ENCODE measurements at regions not wholly inside any gene's neighbourhood (a gene's known extent, or its start where the extent isn't known, plus 50 kb on each side); places are given as distances from the start of the nearest gene placed in this dataset.
"Not testable (repeated sequence)": the region's sequence is repeated elsewhere in the genome, so short reads cannot be mapped to it uniquely, and the experiment has no call there.

DNA sequence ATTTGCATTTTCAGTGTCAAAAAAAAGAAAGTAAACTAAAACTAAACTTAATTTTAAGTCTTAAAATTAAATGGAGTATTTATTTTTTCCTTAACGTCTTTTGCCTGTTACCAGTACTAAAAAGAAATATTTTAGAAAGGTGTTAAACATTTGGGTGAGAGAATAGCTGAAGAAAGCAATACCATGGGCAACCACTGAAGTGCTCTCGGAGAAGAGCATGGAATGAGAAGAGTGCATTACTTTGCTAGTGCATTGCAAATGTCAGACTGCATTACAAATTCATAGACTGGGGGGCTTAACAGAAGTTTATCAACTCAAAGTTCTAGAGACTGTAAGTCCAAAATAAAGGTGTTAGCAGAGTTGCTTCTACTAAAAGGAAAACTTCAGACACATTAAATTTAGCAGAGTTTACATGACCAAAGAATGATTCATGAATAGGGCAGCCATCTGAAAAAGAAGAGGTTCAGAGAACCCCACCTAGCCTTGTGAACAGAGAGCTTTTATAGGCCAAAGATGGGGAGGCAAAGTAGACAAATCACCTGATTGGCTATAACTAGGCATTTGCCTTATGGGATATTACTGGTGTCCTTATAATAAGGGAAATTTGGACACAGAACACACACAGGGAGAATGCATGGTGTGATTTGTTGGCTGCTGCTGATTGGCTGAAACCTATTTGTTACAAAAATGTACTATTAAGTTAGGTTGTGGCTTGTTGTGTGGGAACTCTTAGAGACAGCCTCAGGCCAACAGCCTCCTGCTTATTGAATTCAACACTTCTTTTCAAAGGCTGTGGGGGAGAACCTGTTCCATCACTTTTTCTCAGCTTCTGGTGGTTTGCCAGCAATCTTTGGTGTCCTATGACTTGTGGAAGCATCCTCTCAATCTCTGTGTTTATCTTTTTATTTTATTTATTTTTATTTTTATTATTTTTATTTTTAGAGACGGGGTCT, 106.7 kb upstream of the RREB1 start:
- DNase-seq (ENCODE audit: low spot score): no peak
- FAIRE-seq: no peak

DNA sequence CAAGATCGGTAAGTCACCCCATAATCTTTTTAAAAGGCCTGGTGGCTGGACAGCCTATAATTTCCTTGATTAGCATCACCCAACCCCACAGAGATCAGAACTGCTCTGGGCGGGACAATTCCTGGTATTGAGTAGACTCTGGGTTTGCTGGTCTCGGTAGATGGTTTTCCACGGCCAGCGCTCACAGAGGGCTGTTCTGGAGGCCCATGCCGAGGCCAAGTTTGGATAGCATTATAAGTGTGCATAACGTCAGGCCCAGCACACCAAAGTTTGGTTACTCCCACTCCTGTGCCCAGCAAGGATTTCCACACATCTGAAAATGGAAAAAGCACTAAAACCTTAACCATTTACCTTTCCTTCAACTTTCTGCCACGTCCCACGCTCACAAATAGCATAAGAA, 104.7 kb upstream of the RREB1 start:
- FAIRE-seq (no peak), DNase-seq (ENCODE audit: low spot score) (no peak)

- FAIRE-seq: no peak
- no peak for DNase-seq (ENCODE audit: low spot score)
These were observed 103.0 kb upstream of the RREB1 start for GRCh38 chr6:7004581-7005297.

DNA sequence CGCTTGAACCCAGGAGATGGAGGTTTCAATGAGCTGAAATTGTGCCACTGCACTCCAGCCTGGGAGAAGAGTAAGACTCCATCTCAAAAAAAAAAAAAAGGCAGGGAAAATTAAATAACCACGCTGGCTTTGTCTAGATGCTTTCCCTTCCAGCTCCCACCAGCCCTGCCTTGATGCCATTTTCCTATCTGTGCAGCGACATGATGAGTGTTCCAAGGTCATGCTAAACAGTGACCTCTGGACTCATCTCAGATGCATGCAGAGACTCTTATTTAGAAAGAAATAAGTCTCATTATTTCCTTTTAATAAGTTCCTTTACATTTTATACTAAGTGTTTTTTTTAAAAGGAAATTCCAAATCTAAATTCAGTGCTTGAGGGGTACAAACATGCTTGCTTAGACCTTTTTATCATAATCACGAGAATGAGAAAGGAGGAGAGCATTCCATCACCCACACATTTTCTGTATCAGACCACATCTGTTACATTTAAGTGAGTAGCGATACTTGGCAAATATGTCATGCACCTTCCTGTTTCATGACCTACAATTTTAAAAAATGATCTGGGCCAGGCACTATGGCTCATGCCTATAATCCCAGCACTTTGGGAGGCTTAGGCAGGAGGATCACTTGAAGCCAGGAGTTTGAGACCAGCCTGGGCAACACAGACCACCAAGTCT, 101.1 kb upstream of the RREB1 start:
- no peak for FAIRE-seq
- DNase-seq (ENCODE audit: low spot score): no peak

- no peak for DNase-seq (ENCODE audit: low spot score)
- no peak for FAIRE-seq
These were observed 99.2 kb upstream of the RREB1 start for GRCh38 chr6:7008451-7008988.

- FAIRE-seq (no peak), DNase-seq (ENCODE audit: low spot score) (no peak)
These were observed 91.5 kb upstream of the RREB1 start for GRCh38 chr6:7016226-7016625.

DNA sequence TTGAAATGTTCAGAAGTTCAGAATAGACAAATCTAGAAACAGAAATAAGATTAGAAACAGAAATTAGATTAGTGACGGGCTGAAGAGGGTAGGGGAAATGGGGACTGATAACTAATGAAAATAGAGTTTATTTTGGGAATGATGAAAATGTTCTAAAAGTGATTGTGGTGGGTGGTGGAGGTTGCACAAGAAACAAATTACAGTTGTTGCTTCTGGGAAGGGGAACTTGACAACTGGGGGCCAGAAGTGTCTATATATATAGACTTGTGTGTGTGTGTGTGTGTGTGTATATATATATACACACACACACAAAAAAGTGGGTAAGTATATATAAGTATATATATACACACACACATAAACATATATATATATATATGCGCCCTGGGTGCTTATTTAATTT, 86.5 kb upstream of the RREB1 start:
- no peak for FAIRE-seq
- no peak for DNase-seq (ENCODE audit: low spot score)

GRCh38 chr6:7025861-7026260, 81.9 kb upstream of the RREB1 start:
- no peak for DNase-seq (ENCODE audit: low spot score)
- no peak for FAIRE-seq

GRCh38 chr6:7028963-7029362, 78.8 kb upstream of the RREB1 start:
- not testable (repeated sequence) for DNase-seq (ENCODE audit: low spot score); FAIRE-seq

- not testable (repeated sequence) for DNase-seq (ENCODE audit: low spot score); FAIRE-seq
These were observed 76.8 kb upstream of the RREB1 start for GRCh38 chr6:7030968-7031367.

- DNase-seq (ENCODE audit: low spot score): no peak
- FAIRE-seq: no peak
These were observed 74.6 kb upstream of the RREB1 start for GRCh38 chr6:7033202-7033601.

GRCh38 chr6:7034055-7034454, 73.7 kb upstream of the RREB1 start:
- FAIRE-seq (no peak), DNase-seq (ENCODE audit: low spot score) (no peak)

DNA sequence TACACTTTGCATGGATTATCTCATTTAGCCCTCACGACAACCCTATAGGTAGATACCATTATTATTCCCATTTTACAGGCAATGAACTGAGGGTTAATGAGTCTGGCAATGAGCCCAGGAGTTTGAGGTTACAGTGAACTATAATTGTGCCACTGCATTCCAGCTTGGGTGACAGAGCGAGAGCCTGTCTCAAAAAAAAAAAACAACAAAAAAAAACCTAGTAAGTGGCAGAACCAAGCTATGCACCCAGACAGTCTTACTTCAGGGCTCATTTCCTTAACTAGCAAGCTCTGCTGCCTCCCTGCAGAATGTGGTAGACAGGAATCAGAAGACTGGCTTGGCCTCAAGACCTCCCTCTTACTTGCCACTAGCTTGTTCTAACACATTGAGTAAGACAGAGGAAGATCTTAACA, 71.9 kb upstream of the RREB1 start:
- FAIRE-seq: no peak
- no peak for DNase-seq (ENCODE audit: low spot score)

GRCh38 chr6:7041511-7042026, 66.2 kb upstream of the RREB1 start:
- DNase-seq (ENCODE audit: low spot score): no peak

DNA sequence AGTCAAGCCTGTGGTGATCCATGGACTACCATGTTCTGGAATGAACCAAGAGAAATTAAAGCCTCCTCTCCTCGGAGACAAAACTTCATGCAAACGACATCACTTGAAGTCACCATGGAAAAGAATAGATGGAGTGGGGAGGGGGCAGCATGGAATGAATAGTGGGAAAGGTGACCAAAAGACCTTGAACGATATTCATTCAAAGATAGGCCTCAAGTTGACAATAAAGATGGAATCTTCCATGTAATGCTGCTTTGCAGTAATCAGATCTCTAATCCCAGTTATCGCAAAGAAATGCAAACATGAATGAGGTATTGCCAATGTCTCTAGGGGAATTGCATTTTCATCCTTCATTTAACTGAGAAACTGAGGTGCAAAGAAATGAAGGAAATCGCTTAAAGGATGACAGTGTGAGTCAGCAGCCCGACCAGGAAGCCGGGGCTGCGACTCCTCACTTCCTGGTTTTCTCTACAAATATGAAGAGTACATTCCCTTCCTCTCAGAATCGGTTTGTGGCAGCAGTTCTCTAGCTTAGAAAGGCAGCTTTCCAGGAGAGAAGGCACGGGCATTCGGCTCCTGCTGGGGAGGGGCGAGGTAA, 65.6 kb upstream of the RREB1 start:
- DNase-seq (ENCODE audit: low spot score) (no peak), FAIRE-seq (no peak)

More at GRCh38 chr6:7041511-7042026, 66.2 kb upstream of the RREB1 start:
- no peak for FAIRE-seq

- no peak for FAIRE-seq
These were observed 64.9 kb upstream of the RREB1 start for GRCh38 chr6:7042654-7043545.

GRCh38 chr6:7045331-7045730, 62.4 kb upstream of the RREB1 start:
- FAIRE-seq: no peak
- no peak for DNase-seq (ENCODE audit: low spot score)

More at GRCh38 chr6:7042654-7043545, 64.9 kb upstream of the RREB1 start:
- DNase-seq (ENCODE audit: low spot score): no peak

GRCh38 chr6:7045746-7046145, 62.0 kb upstream of the RREB1 start:
- DNase-seq (ENCODE audit: low spot score) (no peak), FAIRE-seq (no peak)

DNA sequence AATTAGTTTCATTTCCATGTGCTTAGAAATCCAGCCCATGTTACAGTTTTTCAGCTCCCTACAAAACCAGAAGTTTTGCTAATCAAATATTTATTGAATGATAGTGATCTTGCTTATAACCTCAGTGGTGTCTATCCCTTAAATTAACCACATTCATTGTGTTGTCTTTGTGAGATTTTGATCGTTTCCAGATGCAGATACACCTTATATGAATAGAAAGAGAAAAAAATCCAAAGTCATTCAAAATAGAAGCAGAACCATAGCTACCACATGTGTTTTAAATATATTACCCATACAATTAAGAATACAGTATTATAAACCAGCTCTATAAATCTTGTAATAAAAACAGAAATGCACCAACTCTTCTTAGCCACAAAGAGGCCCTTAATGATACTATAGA, 60.6 kb upstream of the RREB1 start:
- no peak for DNase-seq (ENCODE audit: low spot score)
- no peak for FAIRE-seq

- FAIRE-seq: no peak
- DNase-seq (ENCODE audit: low spot score): no peak
These were observed 59.8 kb upstream of the RREB1 start for GRCh38 chr6:7047966-7048365.
